ENCODE measurements at regions not wholly inside any gene's neighbourhood (a gene's known extent, or its start where the extent isn't known, plus 50 kb on each side); places are given as distances from the start of the nearest gene placed in this dataset.

- TF ChIP-seq CTCF (conservative IDR thresholded peaks at IDR 0.05; ENCODE audit: low read depth in 2 of 2) (no peak), REST (IDR thresholded peaks at IDR 0.05; ENCODE audit: unreplicated experiment) (no peak), POLR2AphosphoS5 (IDR thresholded peaks at IDR 0.05; ENCODE audit: low read depth) (no peak), EZH2 (IDR thresholded peaks at IDR 0.05; ENCODE audit: low read depth, unreplicated experiment) (no peak), JUNB (IDR thresholded peaks at IDR 0.05; ENCODE audit: unreplicated experiment) (no peak), NANOG (IDR thresholded peaks at IDR 0.05; ENCODE audit: borderline replicate concordance) (no peak)
Measured at GRCh38 chr10:124306520-124306919, 112.2 kb downstream of the OAT start.
